GM19455 (cell line): ENCODE measurements at regions not wholly inside any gene's neighbourhood (a gene's known extent, or its start where the extent isn't known, plus 50 kb on each side); places are given as distances from the start of the nearest gene placed in this dataset.

Source experiments
- ATAC-seq: cut with Tn5 transposase; IDR thresholded peaks from one replicate; pipeline ENCODE4 v1.9.1; 2021; ENCODE audit not compliant: unreplicated experiment

DNA sequence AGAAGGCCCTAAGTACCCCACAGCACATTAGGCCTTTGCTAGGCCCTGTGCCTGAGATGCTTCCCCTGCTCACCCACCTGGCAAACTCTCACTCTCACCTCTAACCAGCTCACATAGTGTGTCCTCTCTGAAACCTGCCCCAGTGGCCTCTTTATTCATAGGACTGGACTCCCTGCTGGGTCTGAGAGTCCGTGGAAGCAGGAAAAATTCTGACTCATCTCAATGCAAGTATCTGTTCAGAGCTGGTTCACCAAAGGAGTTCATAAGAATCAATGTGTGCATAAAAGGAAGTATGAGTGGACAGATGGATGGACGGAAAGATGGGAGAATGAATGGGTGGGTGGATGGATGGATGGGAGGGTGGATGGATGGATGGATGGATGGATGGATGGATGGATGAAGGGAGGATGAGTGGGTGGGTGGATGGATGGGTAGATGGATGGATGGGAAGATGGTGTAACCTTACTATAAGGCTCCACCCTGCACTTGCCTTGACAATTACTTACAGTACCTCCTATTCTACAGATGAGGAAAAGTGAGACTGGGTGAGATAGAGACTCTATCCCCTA lies 111.2 kb upstream of the ZMIZ1 start:
- no peak for ATAC-seq

DNA sequence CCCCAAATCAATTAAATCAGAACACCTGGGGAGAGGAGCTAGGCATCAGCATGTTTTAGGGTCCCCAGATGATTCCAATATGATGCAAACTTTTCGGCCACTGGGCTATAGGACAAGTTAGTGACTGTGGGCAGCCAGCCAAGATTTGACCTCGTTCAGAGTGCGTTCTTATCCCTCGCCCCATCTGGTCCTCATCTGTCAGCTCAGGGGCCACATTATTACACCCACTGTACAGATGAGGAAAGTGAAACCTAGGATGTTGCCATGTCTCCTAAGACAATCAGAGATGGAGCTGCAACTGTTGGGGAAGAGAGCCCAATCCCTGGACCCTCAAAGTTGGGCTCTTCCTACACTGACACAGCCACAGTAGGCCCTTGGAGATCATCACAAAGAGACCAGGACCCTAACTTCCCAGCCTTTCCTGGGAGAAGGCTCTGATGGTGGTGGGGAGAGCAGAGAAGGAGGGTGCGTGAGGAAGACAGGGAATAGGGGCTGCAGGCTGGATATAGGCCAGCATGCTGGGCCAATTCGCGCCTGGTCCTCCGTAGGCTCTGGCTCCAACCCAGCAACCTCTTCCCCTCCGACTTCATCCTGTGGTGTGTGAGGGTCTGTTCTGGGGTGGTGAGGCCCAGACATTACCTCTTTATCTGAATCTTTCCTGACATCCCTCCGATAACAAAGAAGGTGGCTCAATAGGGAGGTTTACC lies 109.4 kb upstream of the ZMIZ1 start:
- ATAC-seq, result no peak

DNA sequence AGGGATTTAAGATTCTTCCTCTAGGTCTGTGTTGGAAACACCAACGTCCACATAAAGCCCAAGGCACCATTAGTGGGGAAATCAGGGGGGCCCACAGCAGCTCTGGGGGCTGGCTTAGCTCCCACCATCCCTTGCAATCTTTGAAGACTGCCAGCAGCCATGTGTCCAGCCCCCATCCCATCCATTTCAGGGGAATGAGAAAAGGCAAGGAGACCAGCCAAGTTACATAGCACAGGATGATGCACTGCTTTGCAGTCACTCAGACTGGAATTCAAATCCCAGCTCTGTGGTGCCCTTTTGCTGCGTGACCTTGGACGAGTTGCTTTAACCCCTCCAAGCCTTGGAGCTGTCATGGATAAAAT lies 108.9 kb upstream of the ZMIZ1 start:
- ATAC-seq, result no peak

DNA sequence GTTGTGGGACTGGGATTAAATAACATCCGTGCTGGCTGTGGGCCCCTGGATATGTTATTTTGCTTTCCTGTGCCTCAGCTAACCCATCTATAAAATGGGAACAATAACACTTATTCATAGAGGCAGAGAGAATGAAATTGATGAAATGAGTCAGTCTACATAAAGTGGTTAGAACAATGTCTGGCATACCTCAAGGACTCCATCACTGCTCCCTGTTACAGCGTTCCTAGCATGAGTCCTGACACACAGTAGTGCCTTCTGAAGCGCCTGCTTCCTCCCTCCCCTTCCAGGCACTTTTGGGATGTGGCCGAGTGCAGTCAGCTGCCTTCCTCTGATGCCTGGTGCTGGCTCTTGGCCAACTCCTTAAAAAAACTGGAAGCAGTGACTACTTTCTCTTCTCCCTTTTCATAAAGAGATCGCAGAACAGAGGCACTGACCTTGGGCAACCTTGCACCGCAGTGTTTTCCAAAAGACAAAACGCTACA lies 108.4 kb upstream of the ZMIZ1 start:
- no peak for ATAC-seq

DNA sequence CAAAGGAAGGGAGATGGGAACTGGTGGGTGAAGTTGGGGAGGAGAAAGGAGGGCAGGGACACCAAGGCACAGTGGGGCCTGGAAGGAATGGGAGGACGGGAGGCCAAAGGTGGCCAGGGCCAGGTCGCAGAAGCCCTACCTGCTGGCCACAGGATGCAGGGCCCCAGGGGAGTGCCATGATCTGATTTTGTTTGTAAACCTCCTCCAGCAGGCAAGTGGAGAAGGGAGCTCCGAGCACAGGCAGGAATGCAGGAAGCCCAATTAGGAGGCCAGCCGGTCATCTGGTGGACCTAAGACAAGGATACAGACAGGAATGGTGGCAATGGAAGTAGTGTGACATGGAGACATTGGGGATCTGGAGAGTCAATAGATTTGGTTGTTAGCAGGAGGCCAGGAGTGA lies 107.0 kb upstream of the ZMIZ1 start:
- no peak for ATAC-seq

DNA sequence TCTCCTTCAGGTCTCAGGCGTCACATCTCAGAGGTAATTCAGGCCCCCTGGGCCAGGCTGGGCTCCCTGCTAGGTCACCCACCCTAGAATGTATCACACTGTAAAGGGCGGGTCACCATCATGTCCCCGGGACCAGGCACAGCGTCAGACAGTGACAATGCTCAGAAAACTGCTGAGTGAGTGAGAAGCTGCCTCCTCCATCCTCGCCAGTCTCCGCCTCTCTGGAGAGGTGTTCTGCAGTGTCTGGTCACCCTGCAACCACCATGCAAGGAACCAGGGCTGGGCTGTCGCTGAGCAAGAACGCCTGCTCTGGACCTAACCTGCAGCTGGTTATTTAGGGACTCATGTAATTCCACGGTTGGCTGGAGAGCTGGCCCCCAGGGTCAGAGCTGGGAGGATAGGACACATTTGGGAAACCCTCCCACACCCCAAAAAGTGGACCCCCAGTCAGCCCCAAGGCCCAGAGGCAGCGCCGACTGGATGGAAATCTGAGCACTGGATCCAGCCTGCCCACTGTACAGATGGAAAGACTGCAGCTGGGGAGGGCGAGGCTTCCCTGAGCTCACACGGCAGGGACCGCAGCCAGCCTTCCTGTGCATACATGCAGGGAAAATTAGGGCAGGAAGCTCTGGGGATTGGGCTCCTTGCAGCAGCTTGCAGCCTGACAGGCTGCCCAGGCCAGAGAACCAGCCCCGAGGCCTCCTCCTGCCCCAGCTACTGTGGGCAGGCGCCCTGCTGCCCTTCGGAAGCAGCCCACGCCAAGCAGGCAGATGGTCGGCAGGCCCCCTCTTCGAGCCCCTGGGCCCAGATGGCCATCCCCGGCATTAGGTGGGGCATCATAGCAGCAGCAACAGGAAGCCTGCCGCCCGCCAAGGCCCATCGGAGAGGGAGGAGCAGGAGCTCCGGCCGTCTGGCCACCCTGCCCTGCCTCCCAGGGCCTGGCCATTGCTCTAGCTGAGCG lies 105.4 kb upstream of the ZMIZ1 start:
- no peak for ATAC-seq

DNA sequence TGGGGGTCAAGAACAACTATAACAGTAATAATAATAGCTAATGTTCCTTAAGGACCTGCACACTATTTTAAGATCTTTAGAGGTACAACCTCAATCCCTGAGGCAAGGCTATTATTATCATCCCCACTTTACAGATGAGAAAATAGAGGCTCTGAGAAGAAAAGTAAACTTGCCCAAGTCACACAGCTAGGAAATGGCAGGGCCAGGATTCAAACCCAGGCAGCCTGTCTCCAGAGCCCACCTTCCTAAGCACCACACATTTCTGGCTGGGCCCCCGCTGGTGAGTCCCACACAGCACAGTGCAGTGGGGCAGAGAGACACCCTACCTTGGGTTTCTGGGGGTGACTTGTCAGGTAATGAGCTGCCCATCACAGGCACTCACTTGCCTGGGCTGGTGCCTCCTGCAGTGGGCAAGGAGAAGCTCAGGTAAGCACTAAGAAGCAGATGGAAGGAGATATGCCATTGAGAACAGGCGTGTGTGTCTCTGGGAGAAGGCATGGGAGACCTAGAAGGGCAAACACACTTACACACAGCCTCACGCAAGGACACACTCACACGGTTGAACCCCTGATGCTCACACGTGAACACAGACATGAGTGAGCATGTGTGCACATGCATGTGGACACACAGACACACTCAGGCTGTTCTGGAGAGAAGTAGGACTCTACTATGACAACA lies 104.4 kb upstream of the ZMIZ1 start:
- ATAC-seq, result no peak

DNA sequence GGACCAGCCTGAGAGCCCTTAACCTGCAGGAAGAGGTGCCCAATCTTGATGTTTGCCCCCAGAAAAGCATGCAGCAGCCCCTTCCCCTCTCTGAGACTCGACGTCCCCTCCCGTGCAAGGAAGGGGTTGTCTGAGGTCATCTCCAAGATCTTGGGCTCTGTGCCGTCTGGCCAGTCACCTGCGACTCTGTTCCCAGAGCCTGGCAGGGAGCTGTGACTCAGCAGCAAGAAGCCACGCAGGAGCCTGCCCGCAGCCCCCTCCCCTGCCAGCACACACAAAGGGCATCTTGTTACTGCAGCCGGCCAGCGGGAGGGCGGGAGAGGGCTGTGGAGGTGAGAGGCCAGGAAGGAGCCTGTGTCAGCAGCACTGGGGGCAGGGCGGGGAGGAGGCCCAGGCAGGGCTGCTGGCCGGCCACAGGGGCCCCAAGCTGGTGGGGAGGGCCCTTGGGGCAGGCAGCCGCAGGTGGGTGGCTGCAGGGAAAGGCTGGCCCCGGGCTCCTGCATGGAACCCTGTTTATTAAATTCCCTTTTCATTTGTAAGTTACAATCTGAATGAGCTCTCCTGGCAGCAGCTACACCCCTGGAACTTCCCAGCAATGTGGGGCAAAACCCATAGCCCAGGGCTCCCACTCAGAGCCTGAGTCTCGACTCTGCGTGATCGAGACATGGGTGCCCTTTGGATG lies 103.7 kb upstream of the ZMIZ1 start:
- no peak for ATAC-seq

DNA sequence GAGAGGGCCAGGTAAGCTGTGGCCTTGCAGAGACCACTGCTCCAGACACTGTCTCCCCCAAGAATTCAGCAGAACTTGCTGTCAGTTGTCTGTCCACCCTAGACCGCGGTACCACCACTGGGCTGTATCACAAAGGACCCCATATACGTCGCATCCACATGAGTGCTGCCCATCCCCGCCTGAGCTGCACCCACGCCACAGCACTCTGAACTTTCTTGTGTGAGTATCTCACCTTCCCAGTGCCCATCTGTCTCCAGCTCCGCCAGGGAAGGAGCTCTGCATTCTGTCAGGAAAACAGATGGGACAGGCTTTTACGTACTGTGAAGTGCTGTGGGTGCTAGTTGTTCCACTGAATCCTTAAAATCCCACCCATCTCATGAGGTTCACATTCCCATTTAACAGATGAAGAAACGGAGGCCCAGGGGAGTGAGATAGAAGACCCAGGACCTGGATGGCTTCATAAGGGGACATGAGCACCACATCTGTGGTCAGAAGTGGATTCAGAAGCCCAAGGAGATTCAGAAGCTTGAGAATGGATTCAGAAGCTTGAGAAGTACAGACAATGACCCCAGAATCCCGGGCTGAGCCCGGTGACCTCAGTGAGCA lies 102.5 kb upstream of the ZMIZ1 start:
- ATAC-seq, result no peak

DNA sequence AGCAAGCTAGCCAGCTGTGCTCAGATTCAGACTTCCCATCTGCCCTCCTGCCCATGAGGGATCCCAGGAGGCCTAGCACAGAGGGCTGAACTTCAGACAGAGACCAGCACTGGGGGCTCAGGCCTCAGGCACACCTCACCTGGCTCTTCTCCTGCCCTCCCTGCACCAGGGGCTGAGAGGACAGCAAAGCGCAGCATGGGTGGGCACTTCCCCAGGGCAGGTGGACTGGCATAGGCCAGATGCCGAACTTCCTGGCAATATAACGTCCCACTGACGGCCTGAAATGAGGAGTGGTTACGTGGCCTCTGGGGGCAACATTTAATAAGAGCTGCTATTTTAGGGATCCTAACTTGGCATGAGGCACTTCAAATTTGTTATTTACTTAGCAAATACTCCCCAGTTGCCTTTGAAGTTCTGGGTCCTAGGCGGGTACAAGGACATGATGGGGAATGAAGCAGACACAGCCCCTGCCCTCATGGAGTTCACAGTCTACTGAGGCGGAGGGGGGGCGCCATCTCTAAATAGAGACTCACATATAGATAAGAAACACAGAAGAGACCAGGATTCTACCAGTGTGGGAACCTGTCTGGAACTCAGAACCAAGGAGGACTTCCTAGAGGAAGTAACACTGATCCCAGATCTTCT lies 101.8 kb upstream of the ZMIZ1 start:
- no peak for ATAC-seq

DNA sequence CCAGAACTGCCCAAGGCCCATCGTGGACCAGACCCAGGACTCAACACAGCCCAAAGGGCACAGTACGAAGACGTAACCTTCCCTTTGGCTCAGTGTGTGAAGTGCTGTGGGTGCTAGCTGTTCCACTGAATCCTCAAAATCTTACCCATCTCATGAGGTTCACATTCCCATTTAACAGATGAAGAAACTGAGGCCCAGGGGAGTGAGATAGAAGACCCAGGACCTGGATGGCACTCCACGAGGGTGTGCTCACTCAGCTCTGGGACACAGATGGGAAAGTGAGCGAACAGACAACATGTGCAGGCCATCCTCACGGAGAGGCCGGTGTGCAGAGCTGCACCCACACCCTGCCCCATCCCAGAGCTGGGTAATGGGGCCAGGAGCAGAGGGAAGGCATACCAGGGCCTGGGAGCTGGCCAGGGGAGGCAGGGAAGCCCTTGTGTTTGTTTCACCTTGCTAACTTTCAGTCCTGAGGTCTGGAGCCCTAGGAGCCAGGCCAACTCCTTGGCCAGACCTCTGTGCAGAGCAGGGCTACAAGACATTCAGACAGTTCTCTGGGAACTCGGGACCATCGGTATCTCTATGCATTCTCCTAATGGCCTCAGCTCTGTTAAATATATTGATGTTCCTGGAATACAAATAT lies 100.3 kb upstream of the ZMIZ1 start:
- no peak for ATAC-seq

DNA sequence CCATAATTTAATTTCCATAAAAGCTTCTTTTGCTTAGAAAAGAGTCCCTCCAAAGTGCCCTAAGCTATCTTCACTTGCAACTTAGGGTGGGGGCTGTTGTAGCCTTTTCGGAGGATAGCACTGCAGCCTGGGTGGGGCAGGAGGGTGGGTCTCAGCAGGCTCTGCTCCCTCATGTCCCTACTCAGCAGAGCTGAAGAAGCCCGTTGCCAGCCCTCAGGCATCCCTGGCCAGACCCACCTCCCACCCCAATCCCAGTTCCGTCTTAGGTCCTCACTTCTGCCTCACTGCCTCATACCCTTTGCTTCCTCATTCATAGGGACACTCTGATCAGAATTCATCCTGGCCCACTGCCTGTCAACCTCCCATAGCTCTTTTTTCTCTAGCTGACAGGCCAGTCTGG lies 99.8 kb upstream of the ZMIZ1 start:
- ATAC-seq, result no peak

DNA sequence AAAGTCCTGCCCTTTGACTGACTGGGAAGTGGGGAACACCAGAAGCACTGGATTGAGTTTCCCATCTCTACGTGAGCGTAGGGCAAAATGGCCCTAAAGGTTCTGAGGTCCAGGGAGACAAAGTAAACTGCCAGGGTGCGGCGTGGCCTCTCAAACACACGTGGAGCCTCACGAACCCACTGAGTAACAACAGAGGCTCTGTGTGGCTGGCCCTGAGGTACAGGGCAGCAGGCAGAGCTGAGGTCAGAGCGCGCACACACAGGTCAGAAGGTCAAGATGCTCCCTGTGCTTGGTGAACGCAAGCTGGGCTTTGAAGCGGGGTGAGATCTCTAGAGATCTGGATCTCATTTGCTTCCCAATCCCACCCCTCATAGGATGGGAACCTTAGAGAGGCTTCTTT lies 99.0 kb upstream of the ZMIZ1 start:
- ATAC-seq, result no peak

DNA sequence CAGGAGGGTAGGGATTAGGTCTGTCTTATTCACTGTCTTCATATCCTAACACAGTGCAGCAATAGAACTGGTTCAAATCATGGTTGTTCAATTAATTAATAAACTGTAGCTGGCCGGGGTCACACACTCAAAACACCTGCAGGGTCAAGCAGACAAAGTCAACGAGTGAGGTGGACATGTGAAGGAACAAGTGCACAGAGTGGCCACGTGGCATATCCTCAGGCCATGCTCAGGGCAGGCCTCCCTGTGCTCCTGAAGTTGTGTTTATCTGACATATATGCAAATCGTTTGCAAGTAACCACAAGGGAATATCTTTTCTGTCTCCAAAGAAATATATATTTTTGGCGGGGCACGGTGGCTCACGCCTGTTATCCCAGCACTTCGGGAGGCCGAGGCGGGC lies 98.5 kb upstream of the ZMIZ1 start:
- ATAC-seq, result no peak

DNA sequence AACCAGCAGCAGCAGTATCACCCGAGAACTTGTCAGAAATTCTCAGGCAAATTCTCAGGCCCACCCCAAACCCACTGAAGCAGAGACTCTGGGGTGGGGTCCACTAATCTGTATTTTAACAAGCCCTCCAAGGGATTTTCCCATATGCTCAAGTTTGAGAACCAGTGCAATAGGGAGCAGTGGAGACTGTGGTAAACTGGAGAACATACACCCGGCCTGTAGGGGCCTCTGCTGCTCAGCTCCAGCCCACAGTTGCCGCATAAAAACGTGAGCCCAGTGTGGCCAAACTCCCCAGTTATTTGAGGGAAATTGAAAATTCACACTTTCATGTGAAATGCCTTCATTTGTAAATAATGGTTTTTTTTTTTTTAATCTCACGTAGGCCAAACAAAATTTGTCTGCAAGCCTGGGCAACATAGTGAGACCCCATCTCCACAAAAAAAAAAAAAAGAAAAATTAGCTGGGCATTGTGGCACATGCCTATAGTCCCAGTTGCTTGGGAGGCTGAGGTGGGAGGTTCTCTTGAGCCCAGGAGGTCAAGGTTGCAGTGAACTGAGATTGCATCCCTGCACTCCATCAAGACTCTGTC lies 97.6 kb upstream of the ZMIZ1 start:
- ATAC-seq, result no peak

DNA sequence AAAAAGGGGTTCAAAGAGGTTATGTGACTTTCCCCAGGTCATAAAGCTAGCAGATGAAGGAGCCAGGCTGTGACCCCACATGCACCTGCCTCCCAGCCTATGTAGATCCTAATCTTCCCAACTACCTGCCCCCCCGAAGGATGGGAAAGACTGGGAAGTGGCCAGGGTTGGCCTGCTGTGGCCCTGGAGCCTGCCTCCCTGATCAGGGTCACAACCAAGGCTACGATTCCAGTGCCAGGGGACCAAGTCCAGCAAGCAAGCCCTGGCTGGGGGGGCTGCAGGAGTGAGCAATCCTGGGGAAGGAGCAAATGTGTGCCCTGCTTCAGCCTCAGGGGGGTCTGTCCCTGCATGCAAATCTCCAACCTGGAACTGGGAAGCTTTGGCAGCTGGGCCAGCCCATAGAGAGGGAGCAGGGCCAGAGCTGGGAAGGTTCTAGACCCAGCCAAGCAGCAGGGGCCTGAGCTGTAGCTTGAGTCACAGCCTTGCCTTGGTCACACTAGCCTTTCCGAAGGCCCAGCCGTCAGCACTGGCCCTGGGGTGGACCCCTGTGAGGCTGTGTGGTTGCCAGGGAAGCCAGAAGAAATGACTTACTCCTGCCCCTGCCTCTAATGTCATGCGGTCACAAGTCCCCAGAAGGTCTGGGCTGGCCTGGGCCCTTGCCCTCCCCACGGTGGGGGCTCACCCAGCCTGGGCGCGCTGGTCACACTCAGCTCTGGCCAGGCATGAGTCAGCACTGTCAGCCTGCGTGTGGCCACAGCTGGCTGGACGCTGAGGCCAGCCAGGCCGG lies 96.4 kb upstream of the ZMIZ1 start:
- ATAC-seq, result no peak

DNA sequence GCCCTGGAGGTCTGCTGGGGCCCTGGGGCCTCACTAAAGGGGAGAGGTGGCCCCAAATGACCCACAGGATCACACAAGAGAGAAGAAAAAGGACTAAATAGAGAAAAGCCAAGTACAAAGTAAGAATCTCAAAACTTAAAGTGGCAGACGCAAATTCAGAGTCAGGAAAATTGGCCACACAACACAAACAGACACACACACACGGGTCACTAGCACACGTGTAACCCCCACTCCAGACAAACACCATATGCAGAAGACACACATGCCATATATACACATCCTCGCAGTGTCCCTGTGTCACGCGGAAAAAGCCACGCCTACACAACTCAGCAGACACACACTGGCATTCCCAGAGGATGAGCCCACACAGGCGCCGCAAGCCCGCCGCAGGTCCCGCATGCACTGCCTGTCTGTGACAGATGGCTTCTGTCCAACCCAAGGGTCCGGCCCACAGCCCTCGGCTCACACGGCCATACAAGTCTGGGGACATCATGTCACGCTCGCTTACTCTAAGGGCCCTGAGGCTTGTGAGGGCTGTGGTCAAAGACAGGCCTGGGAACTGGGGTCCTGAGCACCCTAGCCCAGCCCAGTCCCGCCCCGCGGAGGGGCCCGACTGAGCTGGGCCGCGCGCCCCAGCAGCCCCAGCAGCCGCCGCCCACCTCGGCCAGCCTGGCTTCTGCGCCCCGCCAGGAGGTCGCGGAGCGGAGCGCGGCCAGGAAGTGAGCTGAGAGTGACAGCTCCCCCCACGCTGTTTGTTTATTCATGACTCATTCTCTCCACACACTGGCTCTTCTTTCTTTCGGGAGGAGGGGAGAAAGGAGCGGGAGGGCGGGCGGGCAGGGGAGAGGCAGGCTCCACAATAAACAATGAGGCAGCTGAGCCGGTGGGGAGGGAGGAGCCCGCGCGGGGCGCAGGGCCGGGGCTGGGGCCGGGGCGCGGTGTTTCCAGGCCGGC lies 95.5 kb upstream of the ZMIZ1 start:
- peak; percentile 91 for ATAC-seq
